Pancreas (tissue), 10 donors: ENCODE measurements at regions not wholly inside any gene's neighbourhood (a gene's known extent, or its start where the extent isn't known, plus 50 kb on each side); places are given as distances from the start of the nearest gene placed in this dataset.
A peak's percentile ranks its signal among the peaks of the same experiment; 100 is the strongest.

Experiments used
- ATAC-seq, 4 donors: fragments of 200-7000 bp; cut with Tn5 transposase; one replicate each; pipeline versions ENCODE4 v1.8.0 to v1.9.1; 2020; ENCODE audit warnings: mild to moderate bottlenecking in 4 of 4, moderate library complexity in 4 of 4
- DNase-seq, 6 donors: peaks; one replicate each; pipeline ENCODE4 v3.0.0-alpha.2; 2020
- FAIRE-seq: peaks from 2 replicates; lab custom pipeline; 2012; peaks lifted over from hg19 to GRCh38; lab: Jason Lieb, UNC
- H3K27ac ChIP-seq, 4 donors: fragments of 200-600 bp; sonication (generic); 1 replicate in 3 of 4; 2 replicates in 1 of 4; pipeline versions ENCODE4 v1.5.0 to v1.8.0; 2020
- H3K27me3 ChIP-seq, 4 donors: fragments of 200-600 bp; one replicate each; pipeline ENCODE4 v1.8.0; 2021
- H3K36me3 ChIP-seq, 3 donors: fragments of 200-600 bp; sonication (generic) in 1 of 3; one replicate each; pipeline versions ENCODE4 v1.5.0 to v1.8.0; 2020 to 2021
- H3K4me1 ChIP-seq, 3 donors: fragments of 200-600 bp; one replicate each; pipeline ENCODE4 v1.8.0; 2021
- H3K4me3 ChIP-seq, 4 donors: fragments of 200-600 bp; sonication (generic) in 2 of 4; one replicate each; pipeline versions ENCODE4 v1.5.0 to v1.8.0; 2020 to 2021
- H3K9me3 ChIP-seq, 4 donors: fragments of 200-600 bp; one replicate each; pipeline ENCODE4 v1.8.0; 2021
- WGBS, 2 donors: extraction: QIAGEN DNeasy Blood & Tissue Kit; methylation state at CpG; one replicate each; pipeline ENCODE4 v1.1.7; 2013; 5-methylcytosine and 5-hydroxymethylcytosine counted together
- intact Hi-C, 3 donors: fragments of 100-400 bp; cut with DNase I; formaldehyde crosslinking; loops; one replicate each; pipeline versions ENCODE4 v1.11.1 to v1.14.2; 2022
- TF ChIP-seq, protein P1 (sequence below), 4 donors: fragments of 200-600 bp; sonication (generic) in 3 of 4; IDR thresholded peaks; one replicate each; pipeline versions ENCODE4 v1.5.0 to v1.8.0; 2021; ENCODE audit warnings: antibody characterized with exemption in 4 of 4
- donor health status: healthy with polysubstance abuse.
- donor health status: DM: no; HTN: no; CAD: no; lungs with moderate emphysema.
- donor health status: DM: no; HTN: no; CAD: no.
- donor health status: control.
- donor health status: control.
- donor health status: Bipolar disorder and iron deficiency.
- donor health status: DM: yes; HTN: yes; CAD: no.
- donor health status: DM: no; HTN: no; CAD: no.
- donor health status: DM: no; HTN: no; CAD: no.
- donor health status: DM: yes; HTN: yes; CAD: no.

DNA sequence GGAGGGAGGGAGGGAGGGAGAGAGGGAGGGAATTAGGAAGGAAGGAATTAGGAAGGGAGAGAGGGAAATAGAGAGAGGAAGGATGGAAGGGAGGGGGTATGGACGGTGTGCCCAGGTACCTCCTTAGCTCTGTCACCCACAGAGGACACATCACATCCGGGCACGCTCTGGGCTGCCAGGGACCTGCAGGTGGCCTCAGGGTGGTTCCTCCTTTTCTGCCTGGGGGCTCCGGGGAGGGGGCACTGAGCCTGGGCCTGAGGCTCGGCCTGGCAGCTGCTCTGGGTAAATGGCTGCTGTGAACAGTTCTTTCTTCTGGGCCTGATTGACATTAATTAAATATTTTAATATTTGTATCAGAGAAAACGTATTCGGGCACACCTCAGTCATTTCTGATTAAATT, 733.5 kb downstream of the BRD1 start:
- ATAC-seq (no peak), FAIRE-seq (no peak), DNase-seq (no peak)
- H3K9me3 ChIP-seq, result no peaks in the 10 kb centered on the region
- 68 to 73% methylated on average over 7 of the region's 7 CpGs for WGBS, 2 donors
- H3K36me3 ChIP-seq, result no peaks in the 10 kb centered on the region
- no peaks in the 10 kb centered on the region for H3K27me3 ChIP-seq
- H3K4me1 ChIP-seq, result no peaks in the 10 kb centered on the region
- TF ChIP-seq, protein P1, sequence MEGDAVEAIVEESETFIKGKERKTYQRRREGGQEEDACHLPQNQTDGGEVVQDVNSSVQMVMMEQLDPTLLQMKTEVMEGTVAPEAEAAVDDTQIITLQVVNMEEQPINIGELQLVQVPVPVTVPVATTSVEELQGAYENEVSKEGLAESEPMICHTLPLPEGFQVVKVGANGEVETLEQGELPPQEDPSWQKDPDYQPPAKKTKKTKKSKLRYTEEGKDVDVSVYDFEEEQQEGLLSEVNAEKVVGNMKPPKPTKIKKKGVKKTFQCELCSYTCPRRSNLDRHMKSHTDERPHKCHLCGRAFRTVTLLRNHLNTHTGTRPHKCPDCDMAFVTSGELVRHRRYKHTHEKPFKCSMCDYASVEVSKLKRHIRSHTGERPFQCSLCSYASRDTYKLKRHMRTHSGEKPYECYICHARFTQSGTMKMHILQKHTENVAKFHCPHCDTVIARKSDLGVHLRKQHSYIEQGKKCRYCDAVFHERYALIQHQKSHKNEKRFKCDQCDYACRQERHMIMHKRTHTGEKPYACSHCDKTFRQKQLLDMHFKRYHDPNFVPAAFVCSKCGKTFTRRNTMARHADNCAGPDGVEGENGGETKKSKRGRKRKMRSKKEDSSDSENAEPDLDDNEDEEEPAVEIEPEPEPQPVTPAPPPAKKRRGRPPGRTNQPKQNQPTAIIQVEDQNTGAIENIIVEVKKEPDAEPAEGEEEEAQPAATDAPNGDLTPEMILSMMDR (IDR thresholded peaks at IDR 0.05), result no peak
- H3K27ac ChIP-seq, result no peak overlapping the region
- no peak overlapping the region for H3K4me3 ChIP-seq
- intact Hi-C loops, result no loop called here

DNA sequence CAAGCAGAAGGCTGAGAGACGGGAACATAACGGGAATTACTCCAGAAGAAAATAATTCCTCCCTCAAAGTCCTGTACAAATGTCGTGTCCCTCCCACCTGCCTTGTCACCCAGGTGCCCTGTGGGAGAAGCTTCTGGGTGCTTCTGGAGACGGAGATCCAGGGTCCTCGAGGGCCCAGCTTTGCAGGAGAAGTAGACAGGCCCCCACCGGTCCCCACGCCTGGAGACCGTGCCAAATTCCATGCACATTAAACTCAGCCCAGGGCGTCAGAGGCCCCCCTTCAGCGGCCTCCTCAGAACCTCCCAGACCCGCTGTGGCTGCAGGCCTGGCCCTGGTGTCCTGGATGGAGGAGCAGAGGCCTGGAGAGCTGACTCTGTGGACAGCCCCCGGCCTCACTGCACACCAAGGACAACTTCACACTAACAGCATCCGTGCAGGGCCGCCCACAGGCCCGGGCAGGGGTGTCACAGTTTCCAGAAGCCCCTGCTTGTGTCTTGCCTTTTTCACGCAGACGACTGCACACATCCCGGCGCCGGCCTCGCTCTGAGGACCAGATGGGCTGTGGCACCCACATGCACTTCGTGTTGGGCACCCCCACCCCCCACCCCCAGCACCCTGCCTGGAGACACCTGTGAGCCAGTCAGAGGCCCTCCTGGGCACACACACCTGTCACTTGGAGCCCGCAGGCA, 734.3 kb downstream of the BRD1 start:
- FAIRE-seq, result no peak

DNA sequence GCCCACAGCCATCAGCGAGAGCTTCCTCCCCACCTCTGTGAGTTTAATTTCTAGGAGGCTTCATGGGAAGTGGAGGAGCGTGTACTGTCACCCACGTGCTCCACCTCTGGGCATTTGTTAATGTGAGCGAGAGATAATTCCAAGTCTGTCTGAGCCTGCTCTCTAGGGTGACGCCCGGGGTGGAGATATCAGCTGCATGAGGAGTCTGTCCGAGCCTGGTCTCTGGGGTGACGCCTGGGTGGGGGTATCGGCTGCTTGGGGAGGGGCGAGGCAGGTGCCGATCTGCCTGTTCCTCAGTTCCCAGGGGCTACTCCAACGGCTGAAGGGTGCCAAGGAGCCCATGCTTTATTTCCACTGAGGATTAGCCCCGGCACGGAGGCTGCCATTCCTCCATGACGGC, 735.0 kb downstream of the BRD1 start:
- intact Hi-C loops, result no loop called here
- 64 to 73% methylated on average over 15 of the region's 15 CpGs for WGBS, 2 donors
- TF ChIP-seq, protein P1 (IDR thresholded peaks at IDR 0.05), result no peak
- FAIRE-seq (no peak), DNase-seq (no peak), ATAC-seq (no peak)
- Histone ChIP-seq H3K27ac (no peak overlapping the region), H3K4me3 (no peak overlapping the region), H3K27me3 (no peaks in the 10 kb centered on the region), H3K36me3 (no peaks in the 10 kb centered on the region), H3K4me1 (no peaks in the 10 kb centered on the region), H3K9me3 (no peaks in the 10 kb centered on the region)

More for the DNA sequence above, 734.3 kb downstream of the BRD1 start:
- Histone ChIP-seq H3K9me3 (no peaks in the 10 kb centered on the region), H3K4me3 (no peak overlapping the region), H3K27me3 (no peaks in the 10 kb centered on the region), H3K36me3 (no peaks in the 10 kb centered on the region), H3K4me1 (no peaks in the 10 kb centered on the region), H3K27ac (no peak overlapping the region)
- intact Hi-C loops, result no loop called here
- ATAC-seq (no peak), DNase-seq (no peak)
- 62 to 72% methylated on average over 23 of the region's 23 CpGs for WGBS, 2 donors
- TF ChIP-seq, protein P1 (IDR thresholded peaks at IDR 0.05), result no peak

DNA sequence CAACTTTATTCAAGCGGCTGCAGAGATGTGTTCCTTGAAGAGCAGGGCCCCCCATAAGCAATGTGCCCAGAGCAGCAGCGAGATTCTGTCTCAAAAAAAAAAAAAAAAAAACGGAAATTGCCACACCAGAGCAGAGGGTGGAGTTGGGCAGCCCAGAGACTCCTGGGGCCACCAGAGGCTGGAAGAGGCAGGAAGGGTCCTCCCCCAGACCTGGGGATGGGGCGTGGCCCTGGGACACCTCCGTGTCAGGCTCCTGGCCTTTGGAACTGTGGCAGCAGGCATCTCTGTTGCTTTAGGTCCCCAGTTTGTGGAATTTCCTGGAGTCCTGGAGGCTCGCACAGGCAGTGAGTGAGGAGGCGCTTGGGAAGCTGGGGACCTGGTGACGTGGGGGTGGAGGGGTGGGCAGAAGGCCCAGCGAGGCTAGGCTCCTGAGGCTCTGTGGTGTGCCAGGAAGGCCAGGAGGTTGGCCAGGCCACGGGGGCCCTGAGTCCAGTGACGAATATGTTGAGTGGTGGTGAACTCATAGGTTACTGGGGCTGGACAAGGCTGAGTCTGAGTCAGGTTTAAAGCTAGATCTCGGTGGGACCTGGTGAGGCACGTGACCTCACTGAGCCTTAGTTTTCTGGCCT, 735.6 kb downstream of the BRD1 start:
- TF ChIP-seq, protein P1 (IDR thresholded peaks at IDR 0.05), result no peak
- H3K27me3 ChIP-seq, result no peaks in the 10 kb centered on the region
- FAIRE-seq (no peak), ATAC-seq (no peak), DNase-seq (peak in 1 of 6 donors; percentile 28)
- no peaks in the 10 kb centered on the region for H3K9me3 ChIP-seq
- intact Hi-C loops, result no loop called here
- no peak overlapping the region for H3K27ac ChIP-seq
- H3K4me1 ChIP-seq, result no peaks in the 10 kb centered on the region
- H3K4me3 ChIP-seq, result no peak overlapping the region
- no peaks in the 10 kb centered on the region for H3K36me3 ChIP-seq
- WGBS, 2 donors, result 54 to 67% methylated on average over 13 of the region's 13 CpGs

DNA sequence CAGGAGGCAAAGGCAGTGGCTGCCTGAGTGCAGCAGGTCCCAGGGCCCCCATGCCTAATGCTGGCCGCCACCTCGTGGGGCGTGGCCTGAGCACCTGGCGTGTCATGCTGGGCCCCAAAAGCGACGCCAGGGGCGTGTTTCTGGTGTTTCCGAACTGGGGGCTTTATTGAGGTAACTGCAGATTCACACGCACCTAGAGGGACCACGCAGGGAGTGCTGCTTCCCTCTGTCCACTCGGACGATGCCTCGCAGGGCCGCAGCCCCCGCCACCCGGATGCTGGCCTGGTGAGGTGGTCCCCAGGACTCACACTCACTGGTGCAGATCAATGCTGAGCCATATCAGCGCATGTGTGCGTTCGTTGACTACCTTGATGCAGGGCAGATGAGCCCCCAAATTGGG, 736.2 kb downstream of the BRD1 start:
- TF ChIP-seq, protein P1 (IDR thresholded peaks at IDR 0.05), result no peak
- FAIRE-seq, result no peak
- WGBS, 2 donors, result 62 to 80% methylated on average over 19 of the region's 19 CpGs

More for the DNA sequence above, 736.2 kb downstream of the BRD1 start:
- DNase-seq (peak in 1 of 6 donors; percentile 33), ATAC-seq (no peak)
- no peak overlapping the region for H3K27ac ChIP-seq
- no peaks in the 10 kb centered on the region for H3K9me3 ChIP-seq
- H3K36me3 ChIP-seq, result no peaks in the 10 kb centered on the region
- no peaks in the 10 kb centered on the region for H3K27me3 ChIP-seq
- H3K4me3 ChIP-seq, result no peak overlapping the region
- intact Hi-C loops, result no loop called here
- no peaks in the 10 kb centered on the region for H3K4me1 ChIP-seq
